AG09309 (cell line): ENCODE measurements at regions not wholly inside any gene's neighbourhood (a gene's known extent, or its start where the extent isn't known, plus 50 kb on each side); places are given as distances from the start of the nearest gene placed in this dataset.

Experiments used
- DNase-seq: peaks from one replicate; pipeline ENCODE4 v3.0.0-alpha.2; 2010; ENCODE audit warnings: low read depth
- H3K4me3 ChIP-seq: 2 replicates; pipeline ENCODE4 v1.5.1; 2011; ENCODE audit warnings: mild to moderate bottlenecking, low read depth, low read length, moderate library complexity; ENCODE audit not compliant: control insufficient read depth
- CTCF ChIP-seq: IDR thresholded peaks from 2 replicates; pipeline ENCODE4 v1.5.1; 2011; ENCODE audit warnings: mild to moderate bottlenecking, low read depth, low read length, inconsistent platforms; ENCODE audit not compliant: insufficient read depth, control insufficient read depth; ENCODE audit errors: missing control alignments

DNA sequence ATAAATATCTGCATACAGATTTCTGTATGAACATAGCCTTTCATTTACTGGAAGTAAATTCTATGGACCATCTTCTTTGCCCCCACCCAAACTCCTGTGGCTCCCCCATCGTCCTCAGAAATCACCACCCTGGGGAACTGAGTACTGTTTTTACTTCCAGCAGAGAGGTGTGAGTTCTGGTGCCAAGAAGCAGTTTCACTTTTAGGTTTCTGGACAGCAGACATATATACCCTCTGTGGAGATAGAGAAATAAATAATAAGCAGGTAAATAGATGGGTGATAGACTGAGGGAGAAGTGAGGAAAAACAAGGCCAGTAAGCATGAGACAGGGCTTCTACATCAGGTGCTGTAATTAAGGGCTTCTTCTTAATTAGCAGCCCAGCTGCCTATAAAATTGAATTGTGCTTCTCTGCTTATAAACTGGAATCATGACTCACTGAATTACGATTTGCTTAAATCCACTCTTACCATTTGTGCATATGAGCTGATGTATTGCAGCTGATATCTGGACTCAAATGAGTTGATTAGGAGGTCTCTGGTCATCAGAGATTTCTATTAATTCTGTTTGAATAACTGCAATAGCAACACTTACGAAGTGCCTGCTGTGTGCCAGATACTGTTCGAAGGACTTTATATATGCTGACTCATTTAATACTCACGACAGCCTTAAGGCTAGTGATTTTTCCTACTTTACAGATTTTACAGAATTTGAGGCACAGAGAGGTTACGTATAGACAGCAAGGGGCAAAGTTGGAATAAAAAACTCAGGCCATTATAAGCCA lies 60.8 kb upstream of the DHX15 start:
- H3K4me3 ChIP-seq, result no peak overlapping the region
- no peak for DNase-seq
- no peak for TF ChIP-seq CTCF

DNA sequence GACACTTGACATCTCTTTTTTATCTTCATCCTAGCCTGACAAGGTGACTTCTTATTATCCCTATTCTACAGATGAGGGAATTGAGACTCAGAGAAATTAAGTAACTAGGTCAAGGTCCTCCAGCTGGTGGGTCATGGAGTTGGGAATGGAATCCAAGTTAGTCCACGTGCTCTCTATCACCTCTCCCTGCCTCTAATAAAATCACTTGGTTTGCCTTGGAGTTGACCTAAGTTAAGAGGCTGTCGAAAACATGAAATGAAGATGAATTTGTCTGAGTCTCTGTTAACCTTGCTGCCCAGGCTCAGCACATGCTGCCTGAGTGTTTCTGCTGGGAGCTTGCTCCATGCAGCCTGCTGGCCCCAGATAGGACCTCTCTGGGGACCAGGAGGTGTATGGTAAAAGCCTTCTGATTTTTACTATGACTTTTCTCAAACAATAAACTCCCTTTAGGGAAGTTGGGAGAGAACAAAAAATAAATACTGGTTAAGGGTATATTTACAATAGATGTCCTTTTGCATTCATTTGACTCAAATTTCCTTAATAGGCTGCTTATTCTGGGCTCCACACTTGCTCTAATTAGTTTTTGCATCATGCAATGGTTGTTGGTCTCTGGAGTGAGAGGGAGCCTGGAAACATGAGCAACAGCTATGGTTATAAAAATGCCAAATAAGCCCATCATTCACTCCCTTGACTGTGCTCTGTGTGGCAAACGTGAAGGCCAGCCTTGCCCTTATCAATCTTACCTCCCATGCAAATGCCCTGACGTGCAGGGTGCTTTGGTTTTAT lies 61.6 kb upstream of the DHX15 start:
- no peak for TF ChIP-seq CTCF
- H3K4me3 ChIP-seq, result no peak overlapping the region
- DNase-seq, result no peak

- no peak for DNase-seq
- H3K4me3 ChIP-seq, result no peak overlapping the region
- no peak for TF ChIP-seq CTCF
These were observed 62.6 kb upstream of the DHX15 start for GRCh38 chr4:24646798-24647460.

- H3K4me3 ChIP-seq, result no peak overlapping the region
- DNase-seq, result no peak
- TF ChIP-seq CTCF, result no peak
These were observed 66.7 kb upstream of the DHX15 start for GRCh38 chr4:24650849-24651640.

DNA sequence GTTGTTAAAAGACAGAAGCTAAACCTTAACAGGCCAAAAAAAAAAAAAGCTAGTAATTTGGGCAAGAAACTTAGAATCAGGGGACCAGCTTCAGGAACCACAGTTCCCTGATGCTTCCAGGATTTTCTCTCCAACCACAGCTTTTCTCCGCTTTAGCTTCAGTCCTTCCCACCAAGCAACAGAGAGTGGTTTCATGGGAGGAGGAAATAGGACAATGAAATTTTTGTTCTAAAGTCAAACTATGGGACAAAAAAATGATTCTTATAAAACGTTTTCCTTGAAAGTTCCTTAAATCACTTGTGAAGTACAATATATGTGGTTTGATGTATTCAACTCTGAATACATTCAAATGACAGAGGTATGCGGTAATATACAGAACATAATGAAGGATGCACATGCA lies 71.0 kb upstream of the DHX15 start:
- no peak overlapping the region for H3K4me3 ChIP-seq
- DNase-seq, result no peak
- no peak for TF ChIP-seq CTCF

DNA sequence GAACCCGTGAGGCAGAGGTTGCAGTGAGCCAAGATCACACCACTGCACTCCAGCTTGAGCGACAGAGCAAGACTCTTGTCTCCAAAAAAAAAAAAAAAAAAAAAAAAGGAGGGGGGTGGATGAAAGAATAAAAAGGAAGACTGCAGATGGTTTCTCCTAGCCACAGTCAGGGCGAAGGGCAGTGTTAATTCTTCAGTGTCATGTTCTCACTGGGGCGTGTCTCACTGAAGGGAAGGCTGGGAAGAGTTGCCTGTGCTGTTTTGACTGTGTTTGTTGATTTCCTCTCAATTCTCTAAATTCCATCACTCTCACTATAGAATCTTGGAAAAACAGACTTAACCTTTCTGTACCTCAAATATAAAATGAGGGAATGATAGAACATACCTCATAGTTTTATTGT lies 71.6 kb upstream of the DHX15 start:
- no peak overlapping the region for H3K4me3 ChIP-seq
- no peak for DNase-seq
- TF ChIP-seq CTCF, result no peak
